Aorta (tissue), 5 donors: ENCODE measurements at regions not wholly inside any gene's neighbourhood (a gene's known extent, or its start where the extent isn't known, plus 50 kb on each side); places are given as distances from the start of the nearest gene placed in this dataset.
"Not testable (repeated sequence)": the region's sequence is repeated elsewhere in the genome, so short reads cannot be mapped to it uniquely, and the experiment has no call there.

Experiments
- ATAC-seq: fragments of 200-7000 bp; cut with Tn5 transposase; one replicate; pipeline ENCODE4 v1.9.1; 2022; ENCODE audit warnings: moderate library complexity; ENCODE audit not compliant: low FRiP score
- DNase-seq, 2 donors: peaks; one replicate each; pipeline ENCODE4 v3.0.0-alpha.2; 2020
- H3K27ac ChIP-seq, 2 donors: one replicate each; pipeline ENCODE4 v1.5.1; 2013; ENCODE audit warnings: low read length in 2 of 2, mild to moderate bottlenecking in 2 of 2, moderate library complexity in 2 of 2, control low read depth in 1 of 2, inconsistent platforms in 1 of 2, low read depth in 1 of 2
- H3K27me3 ChIP-seq, 2 donors: one replicate each; pipeline ENCODE4 v1.6.1; 2013; ENCODE audit warnings: control low read depth in 1 of 2, low read length in 1 of 2, mild to moderate bottlenecking in 1 of 2, moderate library complexity in 1 of 2; ENCODE audit not compliant: insufficient read depth in 2 of 2, control insufficient read depth in 1 of 2
- H3K36me3 ChIP-seq, 2 donors: one replicate each; pipeline ENCODE4 v1.6.1; 2013; ENCODE audit warnings: control low read depth in 1 of 2, low read length in 1 of 2, mild to moderate bottlenecking in 1 of 2; ENCODE audit not compliant: insufficient read depth in 2 of 2, control insufficient read depth in 1 of 2
- H3K4me1 ChIP-seq, 2 donors: one replicate each; pipeline ENCODE4 v1.6.1; 2013; ENCODE audit warnings: low read length in 2 of 2, control low read depth in 1 of 2, mild to moderate bottlenecking in 1 of 2, moderate library complexity in 1 of 2; ENCODE audit not compliant: insufficient read depth in 2 of 2, control insufficient read depth in 1 of 2
- H3K4me3 ChIP-seq, 2 donors: one replicate each; pipeline ENCODE4 v1.5.1; 2013; ENCODE audit warnings: low read length in 2 of 2, control low read depth in 1 of 2, mild to moderate bottlenecking in 1 of 2
- H3K9me3 ChIP-seq: one replicate; pipeline ENCODE4 v1.6.1; 2013; ENCODE audit warnings: mild to moderate bottlenecking, low read length; ENCODE audit not compliant: control insufficient read depth
- WGBS, 2 donors: extraction: QIAGEN DNeasy Blood & Tissue Kit; methylation state at CpG; one replicate each; pipeline ENCODE4 v1.1.7; 2013; 5-methylcytosine and 5-hydroxymethylcytosine counted together
- intact Hi-C, 2 donors: fragments of 100-400 bp; cut with DNase I; formaldehyde crosslinking; loops; one replicate each; pipeline versions ENCODE4 v1.14.2 to v1.15.0; 2022
- donor health status: healthy with polysubstance abuse.
- donor health status: Bipolar disorder and iron deficiency.
- donor health status: DM: no; HTN: no; CAD: no.
- donor health status: DM: no; HTN: no; CAD: no.
- donor health status: DM: yes; HTN: yes; CAD: no.

GRCh38 chr12:58745348-58746125, 174.8 kb downstream of the LRIG3 start:
- no peak for DNase-seq
- 73 to 75% methylated on average over 4 of the region's 4 CpGs for WGBS, 2 donors
- H3K27me3 ChIP-seq = no peaks in the 10 kb centered on the region
- no peaks in the 10 kb centered on the region for H3K36me3 ChIP-seq
- intact Hi-C loops = no loop called here
- no peaks in the 10 kb centered on the region for H3K4me1 ChIP-seq
- H3K9me3 ChIP-seq = peaks cover 3% of the 10 kb centered on the region
- H3K27ac ChIP-seq = no peak overlapping the region
- no peak for ATAC-seq
- no peak overlapping the region for H3K4me3 ChIP-seq

- DNase-seq (no peak), ATAC-seq (no peak)
- no peaks in the 10 kb centered on the region for H3K27me3 ChIP-seq
- 86 to 90% methylated on average over 2 of the region's 2 CpGs for WGBS, 2 donors
- H3K36me3 ChIP-seq = no peaks in the 10 kb centered on the region
- intact Hi-C loops = no loop called here
- no peaks in the 10 kb centered on the region for H3K4me1 ChIP-seq
- H3K9me3 ChIP-seq = no peaks in the 10 kb centered on the region
- H3K27ac ChIP-seq = no peak overlapping the region
- H3K4me3 ChIP-seq = no peak overlapping the region
These were observed 172.8 kb downstream of the LRIG3 start for GRCh38 chr12:58747533-58747932.

GRCh38 chr12:58750484-58750883, 169.8 kb downstream of the LRIG3 start:
- no peak overlapping the region for H3K27ac ChIP-seq
- H3K4me3 ChIP-seq = no peak overlapping the region
- WGBS, 2 donors = 67 to 68% methylated on average over 3 of the region's 3 CpGs
- H3K4me1 ChIP-seq = no peaks in the 10 kb centered on the region
- ATAC-seq (no peak), DNase-seq (no peak)
- peaks cover 2% of the 10 kb centered on the region for H3K9me3 ChIP-seq
- no peaks in the 10 kb centered on the region for H3K27me3 ChIP-seq
- intact Hi-C loops = no loop called here
- H3K36me3 ChIP-seq = no peaks in the 10 kb centered on the region

- 87% methylated on average over 7 of the region's 7 CpGs for WGBS, 2 donors
- H3K27ac ChIP-seq = no peak overlapping the region
- no peak for ATAC-seq
These were observed 162.9 kb downstream of the LRIG3 start for GRCh38 chr12:58757422-58757821.

GRCh38 chr12:58759745-58760144, 160.6 kb downstream of the LRIG3 start:
- H3K4me1 ChIP-seq, H3K36me3 ChIP-seq, intact Hi-C loops, H3K27me3 ChIP-seq, H3K9me3 ChIP-seq, ATAC-seq, H3K27ac ChIP-seq, H3K4me3 ChIP-seq, DNase-seq: not testable (repeated sequence)
- WGBS, 2 donors = 0% methylated on average over 1 of the region's 1 CpG

More at GRCh38 chr12:58757422-58757821, 162.9 kb downstream of the LRIG3 start:
- intact Hi-C loops = no loop called here
- Histone ChIP-seq H3K4me3 (no peak overlapping the region), H3K9me3 (peaks cover 2% of the 10 kb centered on the region), H3K36me3 (no peaks in the 10 kb centered on the region), H3K27me3 (no peaks in the 10 kb centered on the region), H3K4me1 (no peaks in the 10 kb centered on the region)
- DNase-seq = no peak

GRCh38 chr12:58761308-58761707, 159.0 kb downstream of the LRIG3 start:
- H3K27me3 ChIP-seq = no peaks in the 10 kb centered on the region
- H3K9me3 ChIP-seq = no peaks in the 10 kb centered on the region
- H3K4me3 ChIP-seq = no peak overlapping the region
- H3K27ac ChIP-seq = no peak overlapping the region
- no peaks in the 10 kb centered on the region for H3K4me1 ChIP-seq
- WGBS, 2 donors = 87 to 89% methylated on average over 1 of the region's 1 CpG
- intact Hi-C loops = no loop called here
- DNase-seq = no peak
- no peak for ATAC-seq
- H3K36me3 ChIP-seq = no peaks in the 10 kb centered on the region

- Histone ChIP-seq H3K4me1 (no peaks in the 10 kb centered on the region), H3K9me3 (no peaks in the 10 kb centered on the region), H3K36me3 (no peaks in the 10 kb centered on the region), H3K27me3 (no peaks in the 10 kb centered on the region), H3K27ac (no peak overlapping the region), H3K4me3 (no peak overlapping the region)
- intact Hi-C loops = no loop called here
- ATAC-seq (no peak), DNase-seq (no peak)
- WGBS, 2 donors = 62 to 63% methylated on average over 6 of the region's 6 CpGs
These were observed 156.0 kb downstream of the LRIG3 start for GRCh38 chr12:58764100-58764953.

GRCh38 chr12:58765076-58765475, 155.2 kb downstream of the LRIG3 start:
- WGBS, 2 donors = 79 to 84% methylated on average over 2 of the region's 2 CpGs
- H3K9me3 ChIP-seq = no peaks in the 10 kb centered on the region
- H3K27me3 ChIP-seq = no peaks in the 10 kb centered on the region
- H3K36me3 ChIP-seq = no peaks in the 10 kb centered on the region
- no peak for ATAC-seq
- no peaks in the 10 kb centered on the region for H3K4me1 ChIP-seq
- DNase-seq = no peak
- H3K4me3 ChIP-seq = no peak overlapping the region
- H3K27ac ChIP-seq = no peak overlapping the region
- intact Hi-C loops = no loop called here
